Activated CD4-positive, alpha-beta T cell treated with anti-CD3 and anti-CD28 coated beads, Interleukin-2, Interleukin-6, amounts not matched to agents 100 ng/mL and 50 ng/mL, durations not matched to agents 16 hours and 8 hours (primary cell): ENCODE measurements at regions not wholly inside any gene's neighbourhood (a gene's known extent, or its start where the extent isn't known, plus 50 kb on each side); places are given as distances from the start of the nearest gene placed in this dataset.

Experiments
- DNase-seq: peaks from one replicate; pipeline ENCODE4 v3.0.0-alpha.2; 2020

GRCh38 chr2:150309311-150310080, 178.0 kb downstream of the RND3 start:
- no peak for DNase-seq

GRCh38 chr2:150307258-150307657, 180.2 kb downstream of the RND3 start:
- DNase-seq: no peak

GRCh38 chr2:150303281-150303680, 184.2 kb downstream of the RND3 start:
- no peak for DNase-seq

GRCh38 chr2:150298571-150299305, 188.7 kb downstream of the RND3 start:
- no peak for DNase-seq

- no peak for DNase-seq
These were observed 190.5 kb downstream of the RND3 start for GRCh38 chr2:150296770-150297546.

- no peak for DNase-seq
These were observed 191.9 kb downstream of the RND3 start for GRCh38 chr2:150295544-150295943.

- DNase-seq: no peak
These were observed 193.7 kb downstream of the RND3 start for GRCh38 chr2:150293771-150294170.

GRCh38 chr2:150292807-150293206, 194.7 kb downstream of the RND3 start:
- DNase-seq: no peak

- DNase-seq: no peak
These were observed 195.3 kb downstream of the RND3 start for GRCh38 chr2:150292192-150292591.

- DNase-seq: no peak
These were observed 200.6 kb downstream of the RND3 start for GRCh38 chr2:150286730-150287362.

GRCh38 chr2:150284116-150284515, 203.4 kb downstream of the RND3 start:
- no peak for DNase-seq

- no peak for DNase-seq
These were observed 204.6 kb downstream of the RND3 start for GRCh38 chr2:150282771-150283371.

GRCh38 chr2:150282357-150282756, 205.1 kb downstream of the RND3 start:
- DNase-seq: no peak

GRCh38 chr2:150280231-150280630, 207.2 kb downstream of the RND3 start:
- no peak for DNase-seq

- DNase-seq: no peak
These were observed 207.8 kb downstream of the RND3 start for GRCh38 chr2:150279686-150280085.

GRCh38 chr2:150276737-150277136, 210.7 kb downstream of the RND3 start:
- DNase-seq: no peak

GRCh38 chr2:150274108-150274507, 213.4 kb downstream of the RND3 start:
- DNase-seq: no peak

GRCh38 chr2:150271952-150272802, 215.3 kb downstream of the RND3 start:
- DNase-seq: no peak

- no peak for DNase-seq
These were observed 219.6 kb downstream of the RND3 start for GRCh38 chr2:150267651-150268415.

GRCh38 chr2:150266931-150267330, 220.5 kb downstream of the RND3 start:
- no peak for DNase-seq

- no peak for DNase-seq
These were observed 223.0 kb downstream of the RND3 start for GRCh38 chr2:150264442-150264841.
